HG03378 (cell line): ENCODE measurements at regions not wholly inside any gene's neighbourhood (a gene's known extent, or its start where the extent isn't known, plus 50 kb on each side); places are given as distances from the start of the nearest gene placed in this dataset.
"Not testable (repeated sequence)": the region's sequence is repeated elsewhere in the genome, so short reads cannot be mapped to it uniquely, and the experiment has no call there.

Experiments
- ATAC-seq: cut with Tn5 transposase; IDR thresholded peaks from one replicate; pipeline ENCODE4 v1.9.1; 2021; ENCODE audit warnings: mild to moderate bottlenecking, moderate library complexity; ENCODE audit not compliant: unreplicated experiment

DNA sequence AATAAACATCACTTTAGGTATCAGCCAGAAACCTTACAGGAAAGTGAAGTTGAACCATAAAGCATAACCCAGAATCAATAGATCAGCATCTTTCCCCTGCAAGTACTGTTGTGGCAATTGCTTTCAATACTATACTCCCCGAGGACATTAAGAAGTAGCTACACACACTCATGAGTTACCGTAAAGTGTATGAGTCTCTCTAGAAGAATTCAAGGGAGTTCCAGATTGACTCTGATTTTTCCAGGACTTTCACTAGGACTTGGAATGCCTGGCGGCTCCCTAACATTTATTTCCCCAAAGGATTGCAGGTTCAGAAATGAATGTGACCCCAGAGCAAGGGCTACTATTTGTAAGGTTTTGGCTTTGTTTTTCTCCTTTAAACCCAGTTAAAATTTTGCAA, 465.4 kb upstream of the MDGA2 start:
- ATAC-seq, result no peak

GRCh38 chr14:48129472-48129871, 454.1 kb upstream of the MDGA2 start:
- no peak for ATAC-seq

GRCh38 chr14:48127674-48128073, 452.3 kb upstream of the MDGA2 start:
- ATAC-seq, result no peak

DNA sequence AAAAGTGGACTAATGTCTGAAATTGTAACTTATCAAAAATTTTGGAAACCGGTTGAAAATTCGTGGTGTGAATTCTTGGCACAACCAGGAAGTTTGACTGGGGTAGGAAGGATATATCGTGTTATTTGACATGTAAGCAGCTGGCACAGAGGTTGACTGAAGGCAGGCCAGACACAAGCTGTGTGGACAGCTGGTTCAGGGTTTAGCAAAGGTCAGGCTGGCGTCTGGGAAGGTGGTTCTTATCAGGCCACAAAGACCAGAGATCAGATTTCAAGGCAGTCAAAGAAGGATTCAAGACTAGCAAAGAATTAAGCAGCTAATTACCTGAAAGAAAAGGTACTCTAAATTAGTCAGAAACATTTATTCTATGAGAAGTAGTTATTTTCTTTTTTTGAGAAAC, 450.2 kb upstream of the MDGA2 start:
- ATAC-seq, result no peak

GRCh38 chr14:48113713-48114112, 438.3 kb upstream of the MDGA2 start:
- ATAC-seq, result no peak

DNA sequence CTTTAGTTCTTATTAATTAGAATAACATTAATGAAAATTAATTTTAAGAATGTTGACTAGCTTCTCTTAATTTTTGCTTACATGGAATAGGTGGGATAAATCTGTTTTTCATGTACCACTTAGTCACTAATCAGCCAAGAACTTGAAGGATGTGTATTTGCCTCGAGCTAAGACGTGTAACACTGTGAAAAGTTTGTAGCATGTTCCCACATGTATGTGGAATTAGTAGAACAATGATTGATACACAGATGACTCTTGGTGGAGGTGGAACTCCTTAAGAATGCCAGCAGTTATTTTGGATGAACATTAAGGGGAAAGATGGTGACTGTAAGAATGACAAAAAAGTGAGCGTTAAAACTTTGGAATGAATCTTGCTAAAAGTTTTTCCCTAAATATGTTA, 435.7 kb upstream of the MDGA2 start:
- no peak for ATAC-seq

GRCh38 chr14:48107646-48108045, 432.2 kb upstream of the MDGA2 start:
- ATAC-seq, result no peak

- ATAC-seq, result no peak
These were observed 421.5 kb upstream of the MDGA2 start for GRCh38 chr14:48096897-48097296.

DNA sequence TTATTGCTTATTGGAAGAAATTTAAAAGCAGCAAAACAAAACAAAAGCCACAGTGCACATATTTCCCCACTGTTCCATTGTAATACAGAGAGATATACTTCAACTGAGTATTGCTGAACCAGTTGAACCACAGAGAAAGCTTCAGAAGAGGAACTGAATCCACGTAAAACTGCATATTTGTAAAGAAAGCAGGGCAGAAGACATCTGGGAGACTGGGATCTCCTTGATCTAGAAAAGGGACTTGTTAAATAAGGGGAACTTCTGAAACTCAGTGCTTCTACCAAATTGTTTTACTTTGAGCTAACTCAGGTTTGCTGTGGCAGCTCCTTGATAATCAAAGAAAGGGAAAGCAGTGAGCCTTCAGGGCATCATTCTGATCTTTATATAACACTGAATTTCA, 411.1 kb upstream of the MDGA2 start:
- no peak for ATAC-seq

GRCh38 chr14:48075487-48075886, 400.1 kb upstream of the MDGA2 start:
- ATAC-seq, result no peak

GRCh38 chr14:48052973-48053372, 377.6 kb upstream of the MDGA2 start:
- ATAC-seq, result no peak

GRCh38 chr14:48035836-48036235, 360.4 kb upstream of the MDGA2 start:
- ATAC-seq, result no peak

DNA sequence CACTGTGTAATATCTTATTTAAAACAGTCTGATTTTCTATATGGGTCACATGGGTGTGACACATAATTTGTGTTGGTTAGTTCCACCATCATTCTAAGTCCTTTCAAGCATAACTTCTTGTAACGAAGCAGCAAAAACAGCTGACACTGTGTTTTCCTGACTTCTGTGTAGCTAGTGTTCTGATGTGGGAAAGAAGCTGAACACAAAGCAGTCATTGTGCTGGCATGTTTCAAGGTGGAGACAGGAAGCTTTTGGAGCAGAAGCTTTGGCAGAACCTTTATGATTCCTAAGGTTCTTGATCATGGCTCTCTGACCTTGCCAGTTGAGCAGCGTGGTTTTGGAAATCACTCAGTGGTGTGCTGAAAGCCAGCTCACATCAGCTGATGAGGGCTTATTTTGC, 351.7 kb upstream of the MDGA2 start:
- no peak for ATAC-seq

DNA sequence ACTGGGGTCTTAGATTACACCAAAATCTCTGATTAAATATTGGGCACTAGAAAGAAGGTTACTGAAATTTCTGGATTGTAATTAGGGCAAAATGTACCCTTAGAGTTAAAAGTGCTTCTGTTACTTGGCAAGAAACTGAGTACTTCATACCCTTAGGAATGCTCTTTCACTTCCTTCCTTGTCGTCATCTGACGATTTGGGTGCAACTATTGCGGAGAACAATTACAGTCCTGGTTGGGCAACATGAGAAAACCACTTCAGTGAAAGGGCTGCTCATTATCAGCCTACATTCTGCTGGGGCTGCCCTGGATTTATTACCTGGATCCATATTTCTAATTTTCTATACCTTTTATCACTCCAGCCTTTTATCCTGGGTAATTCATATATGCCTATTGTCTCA, 348.5 kb upstream of the MDGA2 start:
- no peak for ATAC-seq

DNA sequence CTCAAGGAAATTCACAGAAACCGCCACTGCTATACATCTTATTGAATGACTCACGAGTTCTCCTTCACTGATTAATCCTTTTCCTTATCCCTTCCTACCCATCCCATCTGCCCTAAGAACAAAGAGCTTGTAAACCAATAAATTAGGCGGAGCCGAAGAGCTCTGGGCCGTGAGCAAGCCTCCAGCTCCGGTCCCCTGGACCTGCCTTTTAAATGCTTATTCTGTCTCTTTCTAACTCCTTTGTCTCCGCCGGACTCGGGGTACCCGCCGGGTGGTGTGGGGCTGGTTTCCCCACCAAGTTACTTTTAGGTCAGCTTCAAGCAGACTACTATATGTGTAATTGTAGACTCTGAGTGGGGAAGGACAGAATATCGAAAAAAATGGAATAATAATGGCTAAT, 336.1 kb upstream of the MDGA2 start:
- ATAC-seq, result not testable (repeated sequence)

GRCh38 chr14:48008646-48009045, 333.2 kb upstream of the MDGA2 start:
- no peak for ATAC-seq

- no peak for ATAC-seq
These were observed 330.6 kb upstream of the MDGA2 start for GRCh38 chr14:48005986-48006385.

DNA sequence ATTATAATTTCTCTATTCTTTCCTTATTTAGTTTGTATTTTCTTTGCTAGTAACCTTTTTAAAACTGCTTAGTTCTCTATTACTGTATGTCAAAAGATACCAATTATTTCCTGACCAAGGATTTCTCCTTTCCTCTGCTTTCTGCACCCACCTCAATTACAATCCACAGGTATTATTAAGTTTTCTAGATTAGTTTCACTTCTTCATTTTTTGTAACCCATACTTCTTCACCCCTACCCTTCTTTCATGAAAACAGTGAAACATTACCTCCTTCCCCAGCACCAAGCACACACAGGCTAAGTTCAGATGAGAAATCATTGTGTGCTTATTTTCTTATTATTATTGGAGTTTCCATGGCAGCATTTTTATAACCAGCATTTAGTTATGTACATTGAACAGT, 318.5 kb upstream of the MDGA2 start:
- no peak for ATAC-seq

GRCh38 chr14:47988175-47988574, 312.8 kb upstream of the MDGA2 start:
- no peak for ATAC-seq

DNA sequence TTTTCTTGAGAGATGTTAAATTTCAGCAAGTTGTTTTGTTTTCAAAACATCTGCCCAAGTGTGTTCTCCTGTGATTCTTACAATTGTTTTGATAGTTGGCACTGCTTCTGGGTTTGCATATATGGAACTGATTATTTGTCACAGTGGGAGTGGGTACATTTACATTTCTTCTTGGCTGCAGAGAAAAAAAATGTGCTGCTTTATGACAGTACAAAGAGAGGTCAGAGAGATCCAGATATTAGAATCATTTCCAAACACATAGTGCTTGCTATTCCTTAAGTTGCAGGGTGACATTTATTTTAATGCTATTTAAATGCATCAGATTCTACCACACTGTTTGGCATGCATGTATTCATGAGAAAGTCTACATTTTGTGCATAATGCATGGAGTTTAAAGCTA, 303.5 kb upstream of the MDGA2 start:
- ATAC-seq, result no peak

GRCh38 chr14:47976139-47976538, 300.7 kb upstream of the MDGA2 start:
- ATAC-seq, result no peak

DNA sequence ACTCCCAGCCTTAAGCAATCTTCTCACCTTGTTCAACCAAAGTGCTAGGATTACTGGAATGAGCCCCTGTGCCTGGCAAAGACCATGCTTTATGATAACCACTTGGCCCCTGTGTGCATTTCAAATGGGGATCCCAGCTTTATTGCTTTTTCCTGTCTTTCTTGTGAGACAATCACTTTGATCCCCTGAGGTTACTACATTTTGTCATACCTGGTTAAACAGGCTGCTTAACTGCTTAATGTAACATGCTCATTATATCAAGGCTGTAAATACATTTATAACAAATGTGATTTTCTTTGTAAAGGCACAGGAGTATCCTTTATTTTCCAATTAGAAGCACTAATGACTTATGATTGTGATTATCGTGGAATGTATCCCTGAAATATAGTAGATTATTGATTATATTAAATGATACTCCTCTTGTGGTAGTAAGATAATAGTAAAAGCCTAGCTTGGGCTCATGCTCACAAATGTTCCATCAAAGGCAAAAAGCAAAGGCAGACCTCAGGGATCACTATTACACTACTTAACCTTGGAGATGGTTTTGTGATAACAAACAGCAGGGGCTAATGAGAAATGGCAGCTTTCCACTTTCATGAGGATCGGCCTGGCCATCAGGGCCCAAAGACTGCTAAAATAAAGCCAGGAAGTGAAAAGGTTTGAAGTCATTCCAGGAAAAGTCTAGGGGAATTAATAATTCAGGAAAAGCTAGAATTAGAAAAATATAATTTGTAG, 290.8 kb upstream of the MDGA2 start:
- ATAC-seq, result no peak

DNA sequence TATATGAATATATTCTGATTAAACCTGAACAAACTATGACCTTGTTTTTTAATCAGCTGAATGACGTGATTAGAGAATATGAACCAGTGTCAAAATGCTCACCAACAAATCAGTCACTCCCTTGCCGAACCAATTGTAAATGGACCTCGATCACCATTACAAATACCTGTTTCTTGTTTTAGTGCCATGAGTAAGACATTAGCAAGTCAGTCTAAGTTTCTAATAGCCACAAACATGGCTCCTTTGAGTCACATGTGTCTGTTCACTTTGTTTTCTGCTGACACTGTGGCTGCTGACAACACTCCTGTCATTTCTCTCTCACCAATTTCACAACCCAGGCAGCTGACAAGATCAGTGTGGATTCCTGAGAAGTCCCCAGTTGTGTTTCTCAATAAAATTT, 286.2 kb upstream of the MDGA2 start:
- ATAC-seq, result no peak
